Natural killer cell treated with Interleukin-12 subunit alpha and Interleukin-12 subunit beta and Interleukin-15 and Interleukin-18, amount 100 ng/mL, for 72 hours (primary cell): ENCODE measurements at regions not wholly inside any gene's neighbourhood (a gene's known extent, or its start where the extent isn't known, plus 50 kb on each side); places are given as distances from the start of the nearest gene placed in this dataset.

Experiments
- ATAC-seq, 2 donors: fragments of 150-1000 bp; cut with Tn5 transposase in 1 of 2; sonication (Bioruptor Pico), chemical (Tn5 transposase) in 1 of 2; 2 replicates each; pipeline ENCODE4 v1.10.0; 2021
- DNase-seq: peaks from one replicate; pipeline ENCODE4 v3.0.0; 2022; ENCODE audit warnings: low spot score
- H3K27ac Mint-ChIP-seq, 2 donors: 1 replicate in 1 of 2; 2 replicates in 1 of 2; pipeline ENCODE4 v1.8.0; 2022; ENCODE audit warnings: mixed read lengths in 2 of 2, mild to moderate bottlenecking in 1 of 2, moderate library complexity in 1 of 2
- H3K27me3 Mint-ChIP-seq, 2 donors: 1 replicate in 1 of 2; 2 replicates in 1 of 2; pipeline ENCODE4 v1.8.0; 2022; ENCODE audit warnings: mixed read lengths in 2 of 2
- H3K36me3 Mint-ChIP-seq: one replicate; pipeline ENCODE4 v1.8.0; 2022; ENCODE audit warnings: mixed read lengths
- H3K4me1 Mint-ChIP-seq, 2 donors: 1 replicate in 1 of 2; 2 replicates in 1 of 2; pipeline ENCODE4 v1.8.0; 2022; ENCODE audit warnings: low read depth in 2 of 2, mixed read lengths in 2 of 2, mild to moderate bottlenecking in 1 of 2
- H3K4me3 Mint-ChIP-seq: one replicate; pipeline ENCODE4 v1.8.0; 2022; ENCODE audit warnings: mixed read lengths
- H3K9me3 Mint-ChIP-seq: 2 replicates; pipeline ENCODE4 v1.8.0; 2022; ENCODE audit warnings: mixed read lengths

GRCh38 chr5:121725450-121725849 lies 126.2 kb upstream of the FTMT start:
- Mint-ChIP-seq H3K27me3 (no peaks in the 10 kb centered on the region), H3K9me3 (peaks cover 21% of the 10 kb centered on the region), H3K4me3 (no peak overlapping the region), H3K4me1 (no peaks in the 10 kb centered on the region), H3K36me3 (peaks cover 5% of the 10 kb centered on the region), H3K27ac (no peak overlapping the region)
- ATAC-seq, result no peak
- no peak for DNase-seq

- H3K4me1 Mint-ChIP-seq, result no peaks in the 10 kb centered on the region
These were observed 124.7 kb upstream of the FTMT start for GRCh38 chr5:121726991-121727390.

GRCh38 chr5:121731377-121731776 lies 120.3 kb upstream of the FTMT start:
- Mint-ChIP-seq H3K27ac (no peak overlapping the region), H3K4me3 (no peak overlapping the region), H3K27me3 (no peaks in the 10 kb centered on the region), H3K4me1 (no peaks in the 10 kb centered on the region), H3K9me3 (peaks cover 20% of the 10 kb centered on the region), H3K36me3 (no peaks in the 10 kb centered on the region)
- ATAC-seq, result no peak
- no peak for DNase-seq

More at GRCh38 chr5:121726991-121727390, 124.7 kb upstream of the FTMT start:
- peaks cover 5% of the 10 kb centered on the region for H3K36me3 Mint-ChIP-seq
- H3K27me3 Mint-ChIP-seq, result no peaks in the 10 kb centered on the region
- ATAC-seq (no peak), DNase-seq (no peak)
- H3K27ac Mint-ChIP-seq, result no peak overlapping the region
- H3K4me3 Mint-ChIP-seq, result no peak overlapping the region
- H3K9me3 Mint-ChIP-seq, result peaks cover 24% of the 10 kb centered on the region

- DNase-seq (no peak), ATAC-seq (no peak)
- peaks cover 12% of the 10 kb centered on the region for H3K9me3 Mint-ChIP-seq
- H3K27me3 Mint-ChIP-seq, result no peaks in the 10 kb centered on the region
- no peaks in the 10 kb centered on the region for H3K36me3 Mint-ChIP-seq
- H3K27ac Mint-ChIP-seq, result no peak overlapping the region
- no peaks in the 10 kb centered on the region for H3K4me1 Mint-ChIP-seq
- no peak overlapping the region for H3K4me3 Mint-ChIP-seq
These were observed 116.1 kb upstream of the FTMT start for GRCh38 chr5:121735618-121736017.

- Mint-ChIP-seq H3K36me3 (peaks cover 5% of the 10 kb centered on the region), H3K4me3 (no peak overlapping the region), H3K9me3 (peaks cover 13% of the 10 kb centered on the region), H3K4me1 (no peaks in the 10 kb centered on the region), H3K27me3 (no peaks in the 10 kb centered on the region), H3K27ac (no peak overlapping the region)
- DNase-seq, result no peak
- ATAC-seq, result no peak
These were observed 114.6 kb upstream of the FTMT start for GRCh38 chr5:121737120-121737519.

- ATAC-seq, result no peak
- Mint-ChIP-seq H3K4me3 (no peak overlapping the region), H3K36me3 (peaks cover 5% of the 10 kb centered on the region), H3K4me1 (no peaks in the 10 kb centered on the region), H3K27ac (no peak overlapping the region), H3K9me3 (peaks cover 16% of the 10 kb centered on the region), H3K27me3 (no peaks in the 10 kb centered on the region)
- no peak for DNase-seq
These were observed 110.5 kb upstream of the FTMT start for GRCh38 chr5:121741156-121741555.

- DNase-seq, result no peak
- Mint-ChIP-seq H3K9me3 (peaks cover 19% of the 10 kb centered on the region), H3K27me3 (no peaks in the 10 kb centered on the region), H3K4me3 (no peak overlapping the region), H3K27ac (no peak overlapping the region), H3K36me3 (peaks cover 5% of the 10 kb centered on the region), H3K4me1 (no peaks in the 10 kb centered on the region)
- no peak for ATAC-seq
These were observed 107.1 kb upstream of the FTMT start for GRCh38 chr5:121744577-121744976.

- Mint-ChIP-seq H3K4me1 (no peaks in the 10 kb centered on the region), H3K27me3 (no peaks in the 10 kb centered on the region), H3K27ac (no peak overlapping the region), H3K36me3 (peaks cover 5% of the 10 kb centered on the region), H3K4me3 (no peak overlapping the region), H3K9me3 (peaks cover 19% of the 10 kb centered on the region)
- no peak for DNase-seq
- no peak for ATAC-seq
These were observed 106.3 kb upstream of the FTMT start for GRCh38 chr5:121745407-121745806.

- no peaks in the 10 kb centered on the region for H3K36me3 Mint-ChIP-seq
- DNase-seq (no peak), ATAC-seq (no peak)
- H3K27me3 Mint-ChIP-seq, result no peaks in the 10 kb centered on the region
- peaks cover 19% of the 10 kb centered on the region for H3K9me3 Mint-ChIP-seq
- no peak overlapping the region for H3K27ac Mint-ChIP-seq
- no peak overlapping the region for H3K4me3 Mint-ChIP-seq
- H3K4me1 Mint-ChIP-seq, result no peaks in the 10 kb centered on the region
These were observed 104.9 kb upstream of the FTMT start for GRCh38 chr5:121746763-121747162.

GRCh38 chr5:121748686-121749085 lies 103.0 kb upstream of the FTMT start:
- H3K9me3 Mint-ChIP-seq, result peaks cover 14% of the 10 kb centered on the region
- no peaks in the 10 kb centered on the region for H3K36me3 Mint-ChIP-seq
- H3K4me3 Mint-ChIP-seq, result no peak overlapping the region
- DNase-seq (no peak), ATAC-seq (no peak)
- no peaks in the 10 kb centered on the region for H3K27me3 Mint-ChIP-seq
- H3K27ac Mint-ChIP-seq, result no peak overlapping the region
- no peaks in the 10 kb centered on the region for H3K4me1 Mint-ChIP-seq

GRCh38 chr5:121752149-121752548 lies 99.5 kb upstream of the FTMT start:
- H3K9me3 Mint-ChIP-seq, result peaks cover 5% of the 10 kb centered on the region
- no peak for DNase-seq
- ATAC-seq, result no peak
- no peaks in the 10 kb centered on the region for H3K4me1 Mint-ChIP-seq
- H3K4me3 Mint-ChIP-seq, result no peak overlapping the region
- H3K27me3 Mint-ChIP-seq, result no peaks in the 10 kb centered on the region
- no peaks in the 10 kb centered on the region for H3K36me3 Mint-ChIP-seq
- no peak overlapping the region for H3K27ac Mint-ChIP-seq

- H3K36me3 Mint-ChIP-seq, result no peaks in the 10 kb centered on the region
- ATAC-seq (no peak), DNase-seq (no peak)
- no peaks in the 10 kb centered on the region for H3K4me1 Mint-ChIP-seq
- H3K27ac Mint-ChIP-seq, result no peak overlapping the region
- H3K9me3 Mint-ChIP-seq, result peaks cover 5% of the 10 kb centered on the region
- H3K27me3 Mint-ChIP-seq, result no peaks in the 10 kb centered on the region
- no peak overlapping the region for H3K4me3 Mint-ChIP-seq
These were observed 96.4 kb upstream of the FTMT start for GRCh38 chr5:121755266-121755665.

- H3K4me3 Mint-ChIP-seq, result no peak overlapping the region
- no peaks in the 10 kb centered on the region for H3K4me1 Mint-ChIP-seq
- ATAC-seq, result no peak
- H3K9me3 Mint-ChIP-seq, result no peaks in the 10 kb centered on the region
- H3K27ac Mint-ChIP-seq, result no peak overlapping the region
- no peak for DNase-seq
- no peaks in the 10 kb centered on the region for H3K27me3 Mint-ChIP-seq
- H3K36me3 Mint-ChIP-seq, result no peaks in the 10 kb centered on the region
These were observed 93.9 kb upstream of the FTMT start for GRCh38 chr5:121757753-121758152.

- no peak overlapping the region for H3K27ac Mint-ChIP-seq
- no peaks in the 10 kb centered on the region for H3K4me1 Mint-ChIP-seq
- peaks cover under 1% of the 10 kb centered on the region for H3K9me3 Mint-ChIP-seq
- no peak for DNase-seq
- no peak overlapping the region for H3K4me3 Mint-ChIP-seq
- ATAC-seq, result no peak
- H3K27me3 Mint-ChIP-seq, result no peaks in the 10 kb centered on the region
- no peaks in the 10 kb centered on the region for H3K36me3 Mint-ChIP-seq
These were observed 93.1 kb upstream of the FTMT start for GRCh38 chr5:121758615-121759014.

- H3K4me1 Mint-ChIP-seq, result no peaks in the 10 kb centered on the region
- no peak overlapping the region for H3K27ac Mint-ChIP-seq
- no peaks in the 10 kb centered on the region for H3K27me3 Mint-ChIP-seq
- no peaks in the 10 kb centered on the region for H3K36me3 Mint-ChIP-seq
- no peak overlapping the region for H3K4me3 Mint-ChIP-seq
- DNase-seq (no peak), ATAC-seq (no peak)
- H3K9me3 Mint-ChIP-seq, result peaks cover 7% of the 10 kb centered on the region
These were observed 89.3 kb upstream of the FTMT start for GRCh38 chr5:121762426-121762825.
